Testis (tissue), 2 donors: ENCODE measurements at regions not wholly inside any gene's neighbourhood (a gene's known extent, or its start where the extent isn't known, plus 50 kb on each side); places are given as distances from the start of the nearest gene placed in this dataset.
"Not testable (repeated sequence)": the region's sequence is repeated elsewhere in the genome, so short reads cannot be mapped to it uniquely, and the experiment has no call there.

ENCODE experiments used
- DNase-seq: peaks from one replicate; pipeline ENCODE4 v3.0.0-alpha.2; 2019
- H3K27ac ChIP-seq, 2 donors: fragments of 200-600 bp; sonication (generic); one replicate each; pipeline ENCODE4 v1.5.1; 2019
- H3K27me3 ChIP-seq: fragments of 200-600 bp; sonication (generic); one replicate; pipeline ENCODE4 v1.5.1; 2019
- H3K36me3 ChIP-seq: fragments of 200-600 bp; sonication (generic); one replicate; pipeline ENCODE4 v1.5.1; 2017; ENCODE audit warnings: low read depth; ENCODE audit errors: missing control alignments
- H3K4me1 ChIP-seq: fragments of 200-600 bp; sonication (generic); one replicate; pipeline ENCODE4 v1.5.1; 2019
- H3K4me3 ChIP-seq, 2 donors: fragments of 200-600 bp; sonication (generic); one replicate each; pipeline ENCODE4 v1.5.1; 2017 to 2019
- H3K9me3 ChIP-seq: fragments of 200-600 bp; sonication (generic); one replicate; pipeline ENCODE4 v1.5.1; 2017
- CTCF ChIP-seq, 3 experiments: fragments of 450-650 bp in 2 of 3; fragments of 200-600 bp in 1 of 3; sonication (generic) in 1 of 3; IDR thresholded peaks; one replicate each; pipeline ENCODE4 v1.5.1; 2016 to 2019; ENCODE audit warnings: antibody characterized with exemption in 3 of 3, mild to moderate bottlenecking in 2 of 3, moderate library complexity in 1 of 3
- POLR2A ChIP-seq: fragments of 450-650 bp; IDR thresholded peaks from one replicate; pipeline ENCODE4 v1.6.1; 2017; ENCODE audit warnings: antibody characterized with exemption, mild to moderate bottlenecking, moderate library complexity
- WGBS, 2 donors: methylation state at CpG; one replicate each; pipeline ENCODE4 v1.1.5; 2018; 5-methylcytosine and 5-hydroxymethylcytosine counted together
- intact Hi-C: fragments of 100-400 bp; cut with DNase I; formaldehyde crosslinking; loops from one replicate; pipeline ENCODE4 v1.15.1; 2023; ENCODE audit warnings: low total_unique reads

GRCh38 chr6:113684382-113684901 is 172.7 kb upstream of the MARCKS start:
- no peak overlapping the region for H3K4me3 ChIP-seq
- 62 to 76% methylated on average over 2 of the region's 2 CpGs for WGBS, 2 donors
- no peaks in the 10 kb centered on the region for H3K9me3 ChIP-seq
- intact Hi-C loops, result no loop called here
- H3K36me3 ChIP-seq, result no peaks in the 10 kb centered on the region
- H3K27ac ChIP-seq, result no peak overlapping the region
- H3K4me1 ChIP-seq, result no peaks in the 10 kb centered on the region
- no peaks in the 10 kb centered on the region for H3K27me3 ChIP-seq
- DNase-seq, result no peak
- TF ChIP-seq CTCF (IDR thresholded peaks at IDR 0.05), result no peak
- TF ChIP-seq POLR2A, result no peak

GRCh38 chr6:113686049-113686448 is 171.1 kb upstream of the MARCKS start:
- no peaks in the 10 kb centered on the region for H3K4me1 ChIP-seq
- H3K36me3 ChIP-seq, result no peaks in the 10 kb centered on the region
- no peak for DNase-seq
- H3K27me3 ChIP-seq, result no peaks in the 10 kb centered on the region
- H3K27ac ChIP-seq, result no peak overlapping the region
- 38 to 59% methylated on average over 1 of the region's 1 CpG for WGBS, 2 donors
- H3K4me3 ChIP-seq, result no peak overlapping the region
- intact Hi-C loops, result no loop called here
- TF ChIP-seq CTCF (IDR thresholded peaks at IDR 0.05) (no peak), POLR2A (no peak)
- H3K9me3 ChIP-seq, result no peaks in the 10 kb centered on the region

- H3K36me3 ChIP-seq, intact Hi-C loops, H3K9me3 ChIP-seq, H3K27me3 ChIP-seq, H3K4me3 ChIP-seq, DNase-seq, H3K27ac ChIP-seq, H3K4me1 ChIP-seq: not testable (repeated sequence)
- WGBS, 2 donors, result 98% methylated on average over 4 of the region's 4 CpGs
Observed at GRCh38 chr6:113689620-113690019, 167.5 kb upstream of the MARCKS start.

- TF ChIP-seq POLR2A, result no peak
- TF ChIP-seq CTCF (IDR thresholded peaks at IDR 0.05), result no peak
- no peak for DNase-seq
- 83 to 92% methylated on average over 4 to 5 of the region's 5 CpGs for WGBS, 2 donors
- intact Hi-C loops, result no loop called here
- Histone ChIP-seq H3K9me3 (no peaks in the 10 kb centered on the region), H3K27ac (no peak overlapping the region), H3K27me3 (no peaks in the 10 kb centered on the region), H3K36me3 (no peaks in the 10 kb centered on the region), H3K4me3 (no peak overlapping the region), H3K4me1 (no peaks in the 10 kb centered on the region)
Observed at GRCh38 chr6:113690281-113691259, 166.6 kb upstream of the MARCKS start.

GRCh38 chr6:113691260-113691656 is 165.9 kb upstream of the MARCKS start:
- Histone ChIP-seq H3K4me1 (no peaks in the 10 kb centered on the region), H3K27me3 (no peaks in the 10 kb centered on the region), H3K36me3 (no peaks in the 10 kb centered on the region), H3K9me3 (no peaks in the 10 kb centered on the region), H3K27ac (no peak overlapping the region), H3K4me3 (no peak overlapping the region)
- TF ChIP-seq POLR2A (no peak), CTCF (IDR thresholded peaks at IDR 0.05) (no peak)
- no peak for DNase-seq
- 89 to 90% methylated on average over 4 of the region's 4 CpGs for WGBS, 2 donors
- intact Hi-C loops, result no loop called here
